GM12873 (cell line): ENCODE measurements at regions not wholly inside any gene's neighbourhood (a gene's known extent, or its start where the extent isn't known, plus 50 kb on each side); places are given as distances from the start of the nearest gene placed in this dataset.

Experiments used
- CTCF ChIP-seq: IDR thresholded peaks from 2 replicates; pipeline ENCODE4 v1.5.1; 2012; ENCODE audit warnings: low read depth, mild to moderate bottlenecking, moderate library complexity, low read length, control low read depth; ENCODE audit not compliant: insufficient read depth; ENCODE audit errors: missing control alignments

GRCh38 chr4:59762344-59762743, 1437.8 kb upstream of the ADGRL3 start:
- TF ChIP-seq CTCF, result no peak

GRCh38 chr4:59770601-59771264, 1429.4 kb upstream of the ADGRL3 start:
- TF ChIP-seq CTCF, result no peak

GRCh38 chr4:59772641-59773139, 1427.4 kb upstream of the ADGRL3 start:
- no peak for TF ChIP-seq CTCF

GRCh38 chr4:59805176-59805575, 1395.0 kb upstream of the ADGRL3 start:
- no peak for TF ChIP-seq CTCF

- no peak for TF ChIP-seq CTCF
These were observed 1385.6 kb upstream of the ADGRL3 start for GRCh38 chr4:59814402-59815010.

GRCh38 chr4:59818656-59819055, 1381.5 kb upstream of the ADGRL3 start:
- no peak for TF ChIP-seq CTCF

GRCh38 chr4:59823311-59823710, 1376.8 kb upstream of the ADGRL3 start:
- TF ChIP-seq CTCF, result no peak
